Epidermal melanocyte (primary cell): ENCODE measurements at regions not wholly inside any gene's neighbourhood (a gene's known extent, or its start where the extent isn't known, plus 50 kb on each side); places are given as distances from the start of the nearest gene placed in this dataset.

Experiments
- DNase-seq: peaks from one replicate; pipeline ENCODE4 v3.0.0; 2011; ENCODE audit warnings: low spot score; ENCODE audit not compliant: insufficient read length

- no peak for DNase-seq
Observed at GRCh38 chr3:165355316-165355715, 159.1 kb upstream of the SLITRK3 start.

- no peak for DNase-seq
Observed at GRCh38 chr3:165347526-165347925, 151.3 kb upstream of the SLITRK3 start.

GRCh38 chr3:165346503-165346902, 150.3 kb upstream of the SLITRK3 start:
- DNase-seq = no peak

GRCh38 chr3:165343185-165343584, 147.0 kb upstream of the SLITRK3 start:
- no peak for DNase-seq

GRCh38 chr3:165339753-165340152, 143.6 kb upstream of the SLITRK3 start:
- DNase-seq = no peak

GRCh38 chr3:165336786-165337185, 140.6 kb upstream of the SLITRK3 start:
- no peak for DNase-seq
